Liver (tissue), 8 donors: ENCODE measurements at regions not wholly inside any gene's neighbourhood (a gene's known extent, or its start where the extent isn't known, plus 50 kb on each side); places are given as distances from the start of the nearest gene placed in this dataset.

Source experiments
- DNase-seq: peaks from one replicate; pipeline ENCODE4 v3.0.0-alpha.2; 2017; ENCODE audit warnings: low spot score
- H3K27ac ChIP-seq, 2 donors: one replicate each; pipeline ENCODE4 v1.7.0; 2013; ENCODE audit warnings: inconsistent platforms in 2 of 2, low read length in 2 of 2, control low read depth in 1 of 2, low read depth in 1 of 2, mild to moderate bottlenecking in 1 of 2
- H3K27me3 ChIP-seq, 4 donors: one replicate each; pipeline versions ENCODE4 v1.6.1 to v1.7.0; 2013; ENCODE audit warnings: low read length in 3 of 4, inconsistent platforms in 1 of 4, mild to moderate bottlenecking in 1 of 4, moderate library complexity in 1 of 4; ENCODE audit not compliant: control insufficient read depth in 4 of 4, insufficient read depth in 4 of 4
- H3K36me3 ChIP-seq, 4 donors: one replicate each; pipeline versions ENCODE4 v1.6.1 to v1.7.0; 2013; ENCODE audit warnings: low read length in 3 of 4, mild to moderate bottlenecking in 3 of 4, low read depth in 1 of 4, moderate library complexity in 1 of 4; ENCODE audit not compliant: control insufficient read depth in 4 of 4, insufficient read depth in 3 of 4
- H3K4me1 ChIP-seq, 4 donors: one replicate each; pipeline versions ENCODE4 v1.6.1 to v1.7.0; 2013; ENCODE audit warnings: low read length in 3 of 4, mild to moderate bottlenecking in 3 of 4, moderate library complexity in 1 of 4; ENCODE audit not compliant: control insufficient read depth in 4 of 4, insufficient read depth in 4 of 4
- H3K4me3 ChIP-seq, 3 donors: one replicate each; pipeline versions ENCODE4 v1.6.1 to v1.7.0; 2013; ENCODE audit warnings: low read length in 3 of 3, control low read depth in 1 of 3, low read depth in 1 of 3, mild to moderate bottlenecking in 1 of 3
- H3K9ac ChIP-seq, 2 donors: one replicate each; pipeline ENCODE4 v1.7.0; 2013; ENCODE audit warnings: low read length in 2 of 2, mild to moderate bottlenecking in 2 of 2, moderate library complexity in 2 of 2, control low read depth in 1 of 2, low read depth in 1 of 2
- H3K9me3 ChIP-seq, 4 donors: one replicate each; pipeline versions ENCODE4 v1.6.1 to v1.7.0; 2013; ENCODE audit warnings: low read length in 3 of 4; ENCODE audit not compliant: control insufficient read depth in 4 of 4
- FOXA1 ChIP-seq: IDR thresholded peaks from 2 replicates; pipeline ENCODE4 v1.6.1; 2016; ENCODE audit warnings: antibody characterized with exemption
- FOXA2 ChIP-seq: IDR thresholded peaks from 2 replicates; pipeline ENCODE4 v1.6.1; 2016; ENCODE audit warnings: antibody characterized with exemption
- GABPA ChIP-seq, 2 donors: IDR thresholded peaks in 1 of 2; conservative IDR thresholded peaks in 1 of 2; 2 replicates each; pipeline ENCODE4 v1.6.1; 2016; ENCODE audit warnings: antibody characterized with exemption in 2 of 2, mild to moderate bottlenecking in 1 of 2, moderate library complexity in 1 of 2
- HNF4A ChIP-seq, 2 donors: conservative IDR thresholded peaks; 2 replicates each; pipeline ENCODE4 v1.6.1; 2016; ENCODE audit warnings: antibody characterized with exemption in 2 of 2, mild to moderate bottlenecking in 2 of 2
- HNF4G ChIP-seq: IDR thresholded peaks from 2 replicates; pipeline ENCODE4 v1.6.1; 2016; ENCODE audit warnings: antibody characterized with exemption
- RAD21 ChIP-seq, 2 donors: IDR thresholded peaks; 2 replicates each; pipeline ENCODE4 v1.6.1; 2016; ENCODE audit warnings: antibody characterized with exemption in 2 of 2, mild to moderate bottlenecking in 2 of 2
- RXRA ChIP-seq, 2 donors: IDR thresholded peaks; 2 replicates each; pipeline ENCODE4 v1.6.1; 2017 to 2018; ENCODE audit warnings: antibody characterized with exemption in 2 of 2, mild to moderate bottlenecking in 1 of 2
- TAF1 ChIP-seq: conservative IDR thresholded peaks from 2 replicates; pipeline ENCODE4 v1.6.1; 2016; ENCODE audit warnings: antibody characterized with exemption, mild to moderate bottlenecking
- YY1 ChIP-seq: IDR thresholded peaks from 2 replicates; pipeline ENCODE4 v1.6.1; 2016; ENCODE audit warnings: antibody characterized with exemption, mild to moderate bottlenecking
- WGBS: extraction: QIAGEN DNeasy Blood & Tissue Kit; methylation state at CpG from one replicate; pipeline ENCODE4 v1.1.7; 2013; 5-methylcytosine and 5-hydroxymethylcytosine counted together
- TF ChIP-seq, protein P1 (sequence below): fragments of 150-350 bp; IDR thresholded peaks from 2 replicates; pipeline ENCODE4 v1.5.1; 2017; ENCODE audit warnings: improper control_type of control experiment, low read depth, low read length; ENCODE audit not compliant: missing input control
- TF ChIP-seq, protein P2 (sequence below): IDR thresholded peaks from 2 replicates; pipeline ENCODE4 v1.6.1; 2016; ENCODE audit warnings: antibody characterized with exemption
- TF ChIP-seq, protein P3 (sequence below): IDR thresholded peaks from 2 replicates; pipeline ENCODE4 v1.6.1; 2016; ENCODE audit warnings: antibody characterized with exemption
- TF ChIP-seq, protein P4 (sequence below): IDR thresholded peaks from 2 replicates; pipeline ENCODE4 v1.6.1; 2016; ENCODE audit warnings: antibody characterized with exemption
- donor health status: healthy.
- donor health status: healthy.
- donor health status: healthy.
- donor health status: healthy.
- donor health status: healthy.

DNA sequence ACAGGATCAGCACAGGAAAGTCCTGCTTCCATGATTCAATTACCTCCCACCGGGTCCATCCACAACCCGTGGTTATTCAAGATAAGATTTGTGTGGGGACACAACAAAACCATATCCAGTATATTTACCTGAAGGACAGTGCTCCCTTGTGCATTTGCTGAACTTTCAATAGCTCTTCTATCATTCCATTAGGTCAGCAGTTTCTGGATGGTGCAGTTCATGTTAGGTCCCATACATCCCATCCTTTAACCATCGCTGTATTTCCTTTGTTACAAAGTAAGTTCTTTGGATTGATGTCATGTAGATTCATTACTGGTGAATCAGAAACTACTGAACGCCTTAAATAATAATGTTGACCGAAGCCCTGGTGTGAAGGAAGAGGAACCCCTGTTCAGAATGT, 775.9 kb downstream of the TRIML1 start (continued):
- TF ChIP-seq RXRA (IDR thresholded peaks at IDR 0.05) (no peak), GABPA (IDR thresholded peaks at IDR 0.05 in 1 of 2, conservative IDR thresholded peaks at IDR 0.05 in 1 of 2) (no peak)

DNA sequence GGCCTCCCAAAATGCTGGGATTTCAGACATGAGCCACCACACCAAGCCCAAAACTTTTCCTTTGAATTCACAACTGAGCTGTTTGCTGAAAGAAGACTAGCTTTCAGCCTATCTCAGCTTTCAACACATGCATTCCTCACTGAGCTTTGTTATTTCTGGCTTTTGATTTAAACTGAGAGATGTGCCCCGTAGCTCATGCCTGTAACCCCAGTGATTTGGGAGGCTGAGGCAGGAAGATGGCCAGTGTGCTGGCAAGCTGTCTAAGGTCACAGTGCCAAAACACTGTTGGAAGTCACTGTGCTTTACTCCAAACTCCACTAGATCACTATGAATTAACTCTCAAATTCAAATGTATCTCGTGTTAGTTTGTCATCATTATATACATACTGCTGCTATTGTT, 779.5 kb downstream of the TRIML1 start:
- Histone ChIP-seq H3K9me3 (peaks cover 2 to 8% (median 4%) of the 10 kb centered on the region in 4 donors), H3K27ac (no peak overlapping the region), H3K27me3 (no peaks in the 10 kb centered on the region), H3K4me1 (no peaks in the 10 kb centered on the region), H3K36me3 (no peaks in the 10 kb centered on the region), H3K4me3 (no peak overlapping the region), H3K9ac (no peak overlapping the region)
- 71% methylated on average over 2 of the region's 2 CpGs for WGBS
- no peak for DNase-seq
- TF ChIP-seq FOXA2 = no peak
- no peak for TF ChIP-seq HNF4G
- TF ChIP-seq YY1 = no peak
- TF ChIP-seq, protein P1, sequence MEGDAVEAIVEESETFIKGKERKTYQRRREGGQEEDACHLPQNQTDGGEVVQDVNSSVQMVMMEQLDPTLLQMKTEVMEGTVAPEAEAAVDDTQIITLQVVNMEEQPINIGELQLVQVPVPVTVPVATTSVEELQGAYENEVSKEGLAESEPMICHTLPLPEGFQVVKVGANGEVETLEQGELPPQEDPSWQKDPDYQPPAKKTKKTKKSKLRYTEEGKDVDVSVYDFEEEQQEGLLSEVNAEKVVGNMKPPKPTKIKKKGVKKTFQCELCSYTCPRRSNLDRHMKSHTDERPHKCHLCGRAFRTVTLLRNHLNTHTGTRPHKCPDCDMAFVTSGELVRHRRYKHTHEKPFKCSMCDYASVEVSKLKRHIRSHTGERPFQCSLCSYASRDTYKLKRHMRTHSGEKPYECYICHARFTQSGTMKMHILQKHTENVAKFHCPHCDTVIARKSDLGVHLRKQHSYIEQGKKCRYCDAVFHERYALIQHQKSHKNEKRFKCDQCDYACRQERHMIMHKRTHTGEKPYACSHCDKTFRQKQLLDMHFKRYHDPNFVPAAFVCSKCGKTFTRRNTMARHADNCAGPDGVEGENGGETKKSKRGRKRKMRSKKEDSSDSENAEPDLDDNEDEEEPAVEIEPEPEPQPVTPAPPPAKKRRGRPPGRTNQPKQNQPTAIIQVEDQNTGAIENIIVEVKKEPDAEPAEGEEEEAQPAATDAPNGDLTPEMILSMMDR = no peak
- no peak for TF ChIP-seq RAD21 (IDR thresholded peaks at IDR 0.05)
- no peak for TF ChIP-seq HNF4A (conservative IDR thresholded peaks at IDR 0.05)
- no peak for TF ChIP-seq RXRA (IDR thresholded peaks at IDR 0.05)
- no peak for TF ChIP-seq GABPA (IDR thresholded peaks at IDR 0.05 in 1 of 2, conservative IDR thresholded peaks at IDR 0.05 in 1 of 2)

DNA sequence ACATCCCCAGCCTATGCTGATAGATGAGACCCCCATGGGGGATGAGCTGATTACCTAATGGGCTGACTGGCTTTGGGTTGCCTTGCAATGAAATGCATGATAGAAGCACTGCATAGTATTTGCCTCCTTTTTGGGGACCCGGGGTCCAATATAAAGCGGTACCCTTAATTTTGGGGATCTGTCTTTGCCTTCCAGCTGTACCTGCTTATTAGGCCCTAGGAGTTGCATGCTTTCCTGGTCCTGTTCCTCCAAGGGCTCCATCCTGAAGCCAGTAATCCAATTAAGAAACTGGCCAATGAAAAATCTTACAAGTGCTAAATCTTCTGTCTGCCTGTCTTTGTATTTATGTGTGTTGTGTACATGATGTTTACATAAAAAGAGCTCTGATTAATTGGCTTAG, 791.6 kb downstream of the TRIML1 start:
- H3K36me3 ChIP-seq = no peaks in the 10 kb centered on the region
- H3K4me1 ChIP-seq = no peaks in the 10 kb centered on the region
- H3K9me3 ChIP-seq = peaks cover 0 to 7% (median 1%) of the 10 kb centered on the region in 4 donors
- no peak overlapping the region for H3K4me3 ChIP-seq
- H3K27ac ChIP-seq = no peak overlapping the region
- TF ChIP-seq, protein P2, sequence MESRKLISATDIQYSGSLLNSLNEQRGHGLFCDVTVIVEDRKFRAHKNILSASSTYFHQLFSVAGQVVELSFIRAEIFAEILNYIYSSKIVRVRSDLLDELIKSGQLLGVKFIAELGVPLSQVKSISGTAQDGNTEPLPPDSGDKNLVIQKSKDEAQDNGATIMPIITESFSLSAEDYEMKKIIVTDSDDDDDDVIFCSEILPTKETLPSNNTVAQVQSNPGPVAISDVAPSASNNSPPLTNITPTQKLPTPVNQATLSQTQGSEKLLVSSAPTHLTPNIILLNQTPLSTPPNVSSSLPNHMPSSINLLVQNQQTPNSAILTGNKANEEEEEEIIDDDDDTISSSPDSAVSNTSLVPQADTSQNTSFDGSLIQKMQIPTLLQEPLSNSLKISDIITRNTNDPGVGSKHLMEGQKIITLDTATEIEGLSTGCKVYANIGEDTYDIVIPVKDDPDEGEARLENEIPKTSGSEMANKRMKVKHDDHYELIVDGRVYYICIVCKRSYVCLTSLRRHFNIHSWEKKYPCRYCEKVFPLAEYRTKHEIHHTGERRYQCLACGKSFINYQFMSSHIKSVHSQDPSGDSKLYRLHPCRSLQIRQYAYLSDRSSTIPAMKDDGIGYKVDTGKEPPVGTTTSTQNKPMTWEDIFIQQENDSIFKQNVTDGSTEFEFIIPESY = no peak
- TF ChIP-seq, protein P1 = no peak
- TF ChIP-seq FOXA2 (no peak), RAD21 (IDR thresholded peaks at IDR 0.05) (no peak), FOXA1 (no peak), TAF1 (no peak)
- TF ChIP-seq, protein P3, sequence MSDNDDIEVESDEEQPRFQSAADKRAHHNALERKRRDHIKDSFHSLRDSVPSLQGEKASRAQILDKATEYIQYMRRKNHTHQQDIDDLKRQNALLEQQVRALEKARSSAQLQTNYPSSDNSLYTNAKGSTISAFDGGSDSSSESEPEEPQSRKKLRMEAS = no peak
- TF ChIP-seq, protein P4, sequence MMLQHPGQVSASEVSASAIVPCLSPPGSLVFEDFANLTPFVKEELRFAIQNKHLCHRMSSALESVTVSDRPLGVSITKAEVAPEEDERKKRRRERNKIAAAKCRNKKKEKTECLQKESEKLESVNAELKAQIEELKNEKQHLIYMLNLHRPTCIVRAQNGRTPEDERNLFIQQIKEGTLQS = no peak
- no peak overlapping the region for H3K9ac ChIP-seq
- no peak for DNase-seq
- 79% methylated on average over 2 of the region's 2 CpGs for WGBS
- no peaks in the 10 kb centered on the region for H3K27me3 ChIP-seq
